SU-DHL-6 (cell line): ENCODE measurements at regions not wholly inside any gene's neighbourhood (a gene's known extent, or its start where the extent isn't known, plus 50 kb on each side); places are given as distances from the start of the nearest gene placed in this dataset.

Source experiments
- H2AFZ ChIP-seq: fragments of 200-600 bp; sonication (generic); 2 replicates; pipeline ENCODE4 v1.6.1; 2014; ENCODE audit warnings: low read depth, mild to moderate bottlenecking, moderate library complexity, mixed read lengths, antibody characterized with exemption, low read length; ENCODE audit not compliant: severe bottlenecking
- H3F3A ChIP-seq: fragments of 200-600 bp; shearing (Covaris generic); 2 replicates; pipeline ENCODE4 v1.6.0; 2016; ENCODE audit warnings: antibody characterized with exemption, mild to moderate bottlenecking; ENCODE audit not compliant: insufficient read depth
- H3K27ac ChIP-seq: fragments of 200-600 bp; sonication (generic); 2 replicates; pipeline ENCODE4 v1.5.1; 2016; ENCODE audit warnings: low read depth, mild to moderate bottlenecking, low read length, moderate library complexity, mixed read lengths
- H3K27me3 ChIP-seq: fragments of 200-600 bp; sonication (generic), shearing (Covaris generic); 2 replicates; pipeline ENCODE4 v1.6.0; 2014; ENCODE audit warnings: mild to moderate bottlenecking, low read length
- H3K36me3 ChIP-seq: fragments of 200-600 bp; sonication (generic); 2 replicates; pipeline ENCODE4 v1.6.1; 2014; ENCODE audit warnings: mild to moderate bottlenecking, low read length, mixed read lengths
- H3K4me2 ChIP-seq: fragments of 300-600, 200-600 bp; shearing (Covaris generic), sonication (generic); 2 replicates; pipeline ENCODE4 v1.6.0; 2014; ENCODE audit warnings: low read length, low read depth, mild to moderate bottlenecking; ENCODE audit not compliant: poor library complexity, severe bottlenecking
- H3K4me3 ChIP-seq: fragments of 200-600 bp; sonication (generic); 2 replicates; pipeline ENCODE4 v1.5.1; 2014; ENCODE audit warnings: antibody characterized with exemption, low read length, mild to moderate bottlenecking, mixed read lengths; ENCODE audit not compliant: insufficient read depth, poor library complexity, severe bottlenecking
- H3K79me2 ChIP-seq: fragments of 200-600 bp; sonication (generic); 2 replicates; pipeline ENCODE4 v1.6.1; 2014; ENCODE audit warnings: mild to moderate bottlenecking, low read length, moderate library complexity; ENCODE audit not compliant: insufficient read depth
- H3K9ac ChIP-seq: fragments of 200-600 bp; sonication (generic); 2 replicates; pipeline ENCODE4 v1.7.0; 2014; ENCODE audit warnings: mild to moderate bottlenecking, low read length
- H3K9me2 ChIP-seq: fragments of 200-600 bp; sonication (generic); replicated peaks from 2 replicates; pipeline ENCODE4 v1.6.1; 2014; ENCODE audit warnings: low read length; ENCODE audit not compliant: insufficient read depth
- H3K9me3 ChIP-seq: fragments of 200-600 bp; sonication (generic); 2 replicates; pipeline ENCODE4 v1.6.1; 2014; ENCODE audit warnings: low read length, mixed read lengths; ENCODE audit not compliant: insufficient read depth
- H4K20me1 ChIP-seq: fragments of 200-600 bp; sonication (generic); 2 replicates; pipeline ENCODE4 v1.6.1; 2014; ENCODE audit warnings: low read depth, mild to moderate bottlenecking, antibody characterized with exemption, low read length, moderate library complexity, mixed read lengths
- EZH2phosphoT487 ChIP-seq: fragments of 200-600 bp; sonication (generic), shearing (Covaris generic); conservative IDR thresholded peaks from 2 replicates; pipeline ENCODE4 v1.6.1; 2018; ENCODE audit warnings: mild to moderate bottlenecking, antibody characterized with exemption, low read length, moderate library complexity, mixed read lengths
- TF ChIP-seq, protein P1 (sequence below): fragments of 200-600 bp; sonication (generic); IDR thresholded peaks from one replicate; pipeline ENCODE4 v1.5.1; 2017; ENCODE audit warnings: antibody characterized with exemption, mild to moderate bottlenecking, low read length, moderate library complexity; ENCODE audit not compliant: insufficient read depth, poor library complexity, severe bottlenecking

DNA sequence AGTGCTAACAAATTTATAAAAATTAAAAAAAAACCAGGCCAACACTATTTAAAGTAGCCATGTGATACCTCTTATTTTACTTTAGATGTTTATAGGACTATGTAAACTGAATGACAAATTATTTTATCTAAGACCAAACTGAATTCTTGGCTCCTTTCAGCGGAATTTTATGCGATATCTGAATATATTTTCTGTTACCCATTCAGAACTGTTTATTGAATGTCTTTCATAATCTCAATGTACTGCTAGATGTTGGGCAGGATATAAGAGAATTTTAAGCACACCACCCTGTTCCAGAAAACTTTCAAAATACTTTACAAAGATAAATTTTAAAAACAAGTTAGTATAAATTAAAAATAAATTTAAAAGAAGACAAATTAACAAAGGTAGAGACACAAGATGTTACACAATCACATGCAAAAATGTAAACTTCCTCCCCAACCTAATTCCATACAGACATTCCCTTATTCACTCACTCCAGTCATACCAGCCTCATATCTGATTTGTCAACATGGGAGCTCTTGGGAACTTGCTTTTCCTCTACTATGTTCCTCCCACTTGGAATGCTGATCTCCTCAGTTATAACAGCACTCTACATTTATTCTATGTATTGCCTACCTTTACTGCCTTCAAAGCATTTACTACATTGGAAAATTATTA lies 154.6 kb upstream of the MBNL1 start:
- no peaks in the 10 kb centered on the region for H3F3A ChIP-seq
- no peak overlapping the region for H3K4me2 ChIP-seq

DNA sequence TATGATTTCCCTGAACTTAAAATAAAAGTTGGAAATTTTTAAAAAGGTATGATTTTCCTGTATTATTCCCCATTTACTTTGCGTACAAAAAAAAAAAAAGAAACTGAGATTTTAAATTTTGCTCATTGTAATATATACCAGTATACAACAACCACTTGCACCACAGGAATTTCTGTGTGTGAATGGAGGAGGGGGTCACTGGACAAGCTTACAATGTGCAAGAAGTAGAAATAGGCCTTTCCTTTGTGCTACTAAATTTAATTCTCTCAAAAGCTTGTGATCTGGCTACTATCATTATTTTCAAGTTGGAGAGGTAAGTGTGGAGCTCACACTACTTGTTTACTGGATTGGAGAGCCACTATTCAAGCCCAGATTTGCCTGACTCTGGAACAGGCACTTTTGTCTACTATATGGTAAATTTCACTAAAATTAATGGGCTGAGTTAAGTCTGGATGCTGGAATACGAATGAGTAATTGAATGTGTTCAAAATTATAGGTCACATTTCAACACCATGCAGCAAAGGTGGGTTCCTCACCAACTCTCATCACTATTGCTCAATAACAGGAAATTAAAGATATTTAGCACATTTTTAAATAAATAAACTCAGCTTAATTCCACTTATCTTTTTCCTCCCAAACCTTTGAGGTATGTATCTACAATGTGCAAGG lies 148.0 kb upstream of the MBNL1 start:
- 0 out of 2 replicates have a peak, but pooled peaks cover 4% of the 10 kb centered on the region for H3K9me2 ChIP-seq
- TF ChIP-seq, protein P1, sequence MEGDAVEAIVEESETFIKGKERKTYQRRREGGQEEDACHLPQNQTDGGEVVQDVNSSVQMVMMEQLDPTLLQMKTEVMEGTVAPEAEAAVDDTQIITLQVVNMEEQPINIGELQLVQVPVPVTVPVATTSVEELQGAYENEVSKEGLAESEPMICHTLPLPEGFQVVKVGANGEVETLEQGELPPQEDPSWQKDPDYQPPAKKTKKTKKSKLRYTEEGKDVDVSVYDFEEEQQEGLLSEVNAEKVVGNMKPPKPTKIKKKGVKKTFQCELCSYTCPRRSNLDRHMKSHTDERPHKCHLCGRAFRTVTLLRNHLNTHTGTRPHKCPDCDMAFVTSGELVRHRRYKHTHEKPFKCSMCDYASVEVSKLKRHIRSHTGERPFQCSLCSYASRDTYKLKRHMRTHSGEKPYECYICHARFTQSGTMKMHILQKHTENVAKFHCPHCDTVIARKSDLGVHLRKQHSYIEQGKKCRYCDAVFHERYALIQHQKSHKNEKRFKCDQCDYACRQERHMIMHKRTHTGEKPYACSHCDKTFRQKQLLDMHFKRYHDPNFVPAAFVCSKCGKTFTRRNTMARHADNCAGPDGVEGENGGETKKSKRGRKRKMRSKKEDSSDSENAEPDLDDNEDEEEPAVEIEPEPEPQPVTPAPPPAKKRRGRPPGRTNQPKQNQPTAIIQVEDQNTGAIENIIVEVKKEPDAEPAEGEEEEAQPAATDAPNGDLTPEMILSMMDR = no peak
- no peak for TF ChIP-seq EZH2phosphoT487
- no peak overlapping the region for H3K27ac ChIP-seq
- no peaks in the 10 kb centered on the region for H3K36me3 ChIP-seq
- no peak overlapping the region for H3K4me3 ChIP-seq
- no peaks in the 10 kb centered on the region for H4K20me1 ChIP-seq
- H3F3A ChIP-seq = no peaks in the 10 kb centered on the region; the same call in 1 of the 2 replicates
- no peak overlapping the region for H3K4me2 ChIP-seq
- H3K9ac ChIP-seq = no peak overlapping the region
- no peaks in the 10 kb centered on the region for H3K9me3 ChIP-seq
- H3K79me2 ChIP-seq = no peaks in the 10 kb centered on the region
- no peak overlapping the region for H2AFZ ChIP-seq
- no peaks in the 10 kb centered on the region for H3K27me3 ChIP-seq

More for the DNA sequence above, 154.6 kb upstream of the MBNL1 start:
- Histone ChIP-seq H3K36me3 (no peaks in the 10 kb centered on the region), H3K79me2 (no peaks in the 10 kb centered on the region), H3K9ac (no peak overlapping the region), H3K9me3 (no peaks in the 10 kb centered on the region), H3K9me2 (0 out of 2 replicates have a peak, but pooled peaks cover 4% of the 10 kb centered on the region), H3K27me3 (no peaks in the 10 kb centered on the region), H4K20me1 (no peaks in the 10 kb centered on the region), H2AFZ (no peak overlapping the region), H3K4me3 (no peak overlapping the region), H3K27ac (no peak overlapping the region)
- no peak for TF ChIP-seq EZH2phosphoT487
- TF ChIP-seq, protein P1 = no peak

DNA sequence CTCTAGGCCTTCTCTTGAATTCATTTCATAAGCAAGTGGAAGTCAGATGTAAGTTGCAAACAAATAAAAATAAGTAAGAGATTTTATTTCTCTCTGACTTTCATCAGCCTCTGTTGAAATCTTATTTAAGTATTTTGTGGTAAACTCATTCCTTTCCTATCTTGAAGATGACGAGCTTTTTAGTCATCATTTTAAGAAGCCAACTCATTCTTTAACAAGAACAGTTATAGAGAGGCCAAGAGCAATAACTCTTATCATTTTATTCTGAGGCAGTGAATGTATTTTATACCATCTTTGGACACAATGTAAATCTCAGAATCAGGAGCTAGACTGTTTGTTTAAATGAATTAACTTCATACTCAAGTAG lies 147.5 kb upstream of the MBNL1 start:
- H3K79me2 ChIP-seq = no peaks in the 10 kb centered on the region
- TF ChIP-seq, protein P1 = no peak
- no peak for TF ChIP-seq EZH2phosphoT487
- H3K4me3 ChIP-seq = no peak overlapping the region
- H3K27me3 ChIP-seq = no peaks in the 10 kb centered on the region
- H3K9me3 ChIP-seq = no peaks in the 10 kb centered on the region
- H3K9ac ChIP-seq = no peak overlapping the region
- H3K9me2 ChIP-seq = 0 out of 2 replicates have a peak, but pooled peaks cover 4% of the 10 kb centered on the region
- H3K27ac ChIP-seq = no peak overlapping the region
- H3F3A ChIP-seq = no peaks in the 10 kb centered on the region; the same call in 1 of the 2 replicates
- no peaks in the 10 kb centered on the region for H3K36me3 ChIP-seq
- no peaks in the 10 kb centered on the region for H4K20me1 ChIP-seq
- no peak overlapping the region for H3K4me2 ChIP-seq
- H2AFZ ChIP-seq = no peak overlapping the region
